ENCODE measurements at regions not wholly inside any gene's neighbourhood (a gene's known extent, or its start where the extent isn't known, plus 50 kb on each side); places are given as distances from the start of the nearest gene placed in this dataset.
A peak's percentile ranks its signal among the peaks of the same experiment; 100 is the strongest.

DNA sequence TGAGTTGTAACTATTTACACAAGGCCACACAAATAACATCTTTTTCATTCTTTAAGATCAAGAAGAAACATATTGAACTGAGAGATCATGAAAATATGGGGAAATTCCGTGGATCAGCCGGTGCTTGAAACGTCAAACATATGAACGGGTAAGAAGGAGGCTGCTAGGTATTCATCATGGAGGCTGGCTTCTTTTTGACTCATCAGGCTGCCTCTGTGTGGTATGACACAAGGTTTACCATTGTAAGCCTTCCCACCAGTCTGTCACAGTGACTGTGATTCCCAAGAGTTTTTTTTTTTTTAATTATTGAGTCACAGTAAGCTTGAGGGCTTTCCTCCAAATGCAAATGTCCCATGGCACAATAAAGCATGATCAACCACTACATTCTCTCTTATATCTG, 506.9 kb downstream of the BCL11A start:
- DNase-seq = peak; percentile 21

DNA sequence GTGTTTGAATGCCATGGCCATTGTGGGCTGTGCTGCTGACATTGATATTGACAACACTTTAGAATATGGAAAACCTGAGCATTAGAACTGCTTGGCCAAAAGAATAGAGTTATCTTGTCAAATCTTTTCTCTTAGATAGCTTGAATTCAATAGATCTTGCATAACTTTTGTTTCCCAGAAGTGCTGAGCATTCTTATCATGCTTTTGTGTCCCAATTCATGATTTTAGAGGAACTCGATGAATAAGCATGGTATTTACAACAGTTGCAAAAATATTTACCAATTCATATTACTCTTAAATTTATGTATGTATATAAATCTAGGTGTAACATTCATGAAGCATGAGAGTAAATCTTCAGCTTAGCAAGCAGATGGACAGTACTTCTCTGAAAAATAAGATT, 508.0 kb downstream of the BCL11A start:
- no peak for DNase-seq

DNA sequence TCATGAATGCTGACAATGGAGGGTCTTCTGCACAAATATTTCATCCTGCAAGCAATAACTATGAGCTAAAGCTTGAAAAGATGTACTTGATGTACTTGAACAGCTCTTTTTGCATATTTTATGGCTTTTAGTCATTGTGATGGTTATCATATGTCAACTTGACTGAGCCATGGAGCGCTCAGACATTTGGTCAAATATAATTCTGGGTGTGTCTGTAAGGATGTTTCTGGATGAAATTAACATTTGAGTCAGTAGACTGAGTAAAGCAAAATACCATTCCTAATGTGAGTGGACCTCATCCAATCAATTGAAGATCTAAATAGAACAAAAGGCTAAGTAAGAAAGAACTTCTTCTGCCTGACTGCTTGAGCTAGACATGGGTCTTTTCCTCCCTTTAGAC, 509.0 kb downstream of the BCL11A start:
- DNase-seq = no peak

DNA sequence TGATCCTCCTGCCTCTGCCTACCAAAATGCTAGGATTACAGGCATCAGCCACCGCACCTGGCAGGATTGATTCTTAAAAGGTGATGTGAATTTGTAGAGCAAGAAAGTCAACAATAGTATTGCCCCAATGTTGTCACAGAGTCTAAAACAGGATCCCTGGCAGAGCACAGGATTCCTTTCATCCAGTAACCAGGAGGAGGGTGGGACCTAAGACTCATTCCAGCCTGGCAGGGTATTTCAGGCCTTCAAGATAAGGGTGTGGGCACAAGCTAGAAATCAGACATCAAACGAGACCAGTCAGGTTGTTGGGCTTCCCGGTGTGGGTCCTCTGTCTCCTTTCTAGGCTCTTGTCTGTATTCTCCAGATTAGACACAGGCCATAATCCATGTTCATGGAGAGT, 511.4 kb downstream of the BCL11A start:
- no peak for DNase-seq

DNA sequence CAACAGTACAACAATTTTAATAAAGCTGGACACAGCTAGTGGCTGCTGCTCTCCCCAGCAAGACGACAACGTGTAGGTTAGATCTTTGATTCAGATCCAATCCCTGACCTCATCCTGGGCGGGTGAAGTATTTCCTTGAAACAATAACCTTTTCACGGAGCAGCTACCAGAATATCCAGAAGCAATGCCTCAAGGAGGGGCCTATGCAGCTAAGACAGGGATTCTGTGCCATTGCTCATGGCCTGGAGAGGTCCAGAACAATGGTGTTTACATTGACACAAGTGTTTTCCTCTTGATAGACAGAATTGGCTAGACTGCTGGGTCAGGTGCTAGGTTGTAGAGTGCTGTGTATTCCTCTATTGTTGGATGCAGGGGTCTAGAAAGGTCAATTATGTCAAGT, 520.1 kb downstream of the BCL11A start:
- no peak for DNase-seq

DNA sequence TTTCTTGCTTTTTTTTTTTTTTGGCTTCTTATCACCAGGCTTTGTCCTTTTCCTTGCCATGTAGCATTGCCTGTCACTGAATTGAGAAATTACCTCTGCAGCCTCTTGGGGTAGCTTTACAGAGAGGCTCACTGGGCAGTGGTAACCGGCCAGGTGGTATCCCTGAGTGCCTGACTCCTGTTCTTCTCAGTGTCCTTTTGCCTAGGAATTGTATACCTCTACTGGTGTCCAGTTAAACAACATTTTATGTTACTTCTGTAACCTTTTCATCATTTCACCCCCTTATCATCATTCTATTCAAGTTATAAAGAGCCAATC, 523.9 kb downstream of the BCL11A start:
- DNase-seq = no peak

DNA sequence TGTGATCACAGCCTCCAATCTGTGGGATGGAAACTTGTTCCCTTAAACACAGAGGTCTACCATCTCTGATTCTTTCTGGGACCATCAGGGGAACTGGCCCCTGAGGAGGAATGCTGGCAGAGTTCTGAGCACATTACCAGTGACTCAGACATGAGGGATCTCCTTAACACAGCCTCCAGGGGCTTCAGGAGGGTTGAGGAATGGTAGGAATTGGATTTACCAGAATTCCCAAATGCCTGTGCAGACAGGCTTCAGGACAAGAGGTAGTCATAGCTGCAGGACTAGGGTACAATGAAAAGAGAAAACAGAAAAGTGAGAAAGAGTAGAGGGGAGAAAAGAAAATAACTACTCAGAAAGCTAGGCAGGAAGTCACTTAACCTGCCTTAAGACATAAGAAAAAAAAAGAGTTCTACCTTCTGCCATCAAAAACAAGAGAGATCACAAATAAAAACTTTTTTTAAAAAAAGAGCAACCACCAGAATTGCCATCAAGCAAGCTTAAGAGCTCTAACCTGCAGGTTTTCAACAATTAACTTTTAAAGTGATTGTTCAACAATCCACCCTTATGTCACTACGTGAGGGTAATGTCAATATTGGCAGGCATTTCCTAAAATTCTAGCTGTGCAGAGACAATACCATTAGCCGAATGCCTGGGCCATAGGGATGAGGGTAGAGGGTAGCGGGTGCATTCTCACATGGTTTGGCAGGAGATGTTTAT, 524.4 kb downstream of the BCL11A start:
- peak; percentile 82 for DNase-seq

DNA sequence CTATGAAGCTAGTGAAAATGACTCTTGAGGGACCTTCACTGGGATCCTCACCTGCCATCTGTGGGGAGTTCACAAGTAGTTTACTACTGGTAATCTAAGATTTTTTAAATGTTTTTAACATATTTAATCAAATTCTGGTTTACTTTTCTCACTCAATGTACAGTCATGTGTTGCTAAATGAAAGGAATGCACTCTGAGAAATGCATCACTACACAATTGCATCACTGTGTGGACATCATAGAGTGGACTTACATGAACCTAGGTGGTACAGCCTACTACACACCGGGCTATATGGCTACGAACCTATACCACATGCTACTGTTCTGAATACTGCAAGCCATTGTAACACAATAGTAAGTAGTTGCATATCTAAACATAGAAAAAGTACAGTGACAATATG, 528.0 kb downstream of the BCL11A start:
- DNase-seq = peak; percentile 42

DNA sequence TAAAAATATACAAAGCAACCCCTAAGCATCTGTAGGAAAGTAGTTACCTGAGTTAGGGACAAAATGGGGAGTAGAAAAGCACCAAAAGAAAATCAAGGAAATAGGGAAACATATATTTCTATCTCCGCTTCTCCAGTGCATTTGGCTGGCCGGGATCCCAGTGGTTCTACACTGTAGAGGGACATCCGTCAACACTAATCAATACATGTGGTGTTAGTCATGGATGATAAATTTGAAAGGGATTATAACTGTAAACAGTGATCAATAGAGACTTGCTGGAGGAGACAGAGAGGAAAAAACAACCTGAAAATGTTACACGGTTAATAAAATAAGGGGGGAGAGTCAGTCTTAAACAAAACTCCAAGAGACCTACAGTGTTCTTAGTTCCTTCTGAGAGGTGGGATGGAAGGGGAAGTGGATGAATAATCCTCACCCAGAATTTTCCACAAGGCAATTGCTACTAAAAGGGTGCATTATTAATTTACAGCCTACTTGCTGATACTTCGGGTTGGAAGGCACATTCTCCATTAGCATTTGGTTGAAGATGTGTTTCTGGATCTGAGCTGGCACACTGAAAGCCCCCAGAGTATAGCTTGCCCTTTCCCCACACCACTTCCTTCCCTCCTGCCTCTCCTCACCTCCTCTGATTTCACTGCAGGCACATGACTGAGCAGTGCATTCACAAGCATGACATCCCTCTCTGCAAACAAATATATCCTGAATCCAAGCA, 530.0 kb downstream of the BCL11A start:
- DNase-seq = no peak

DNA sequence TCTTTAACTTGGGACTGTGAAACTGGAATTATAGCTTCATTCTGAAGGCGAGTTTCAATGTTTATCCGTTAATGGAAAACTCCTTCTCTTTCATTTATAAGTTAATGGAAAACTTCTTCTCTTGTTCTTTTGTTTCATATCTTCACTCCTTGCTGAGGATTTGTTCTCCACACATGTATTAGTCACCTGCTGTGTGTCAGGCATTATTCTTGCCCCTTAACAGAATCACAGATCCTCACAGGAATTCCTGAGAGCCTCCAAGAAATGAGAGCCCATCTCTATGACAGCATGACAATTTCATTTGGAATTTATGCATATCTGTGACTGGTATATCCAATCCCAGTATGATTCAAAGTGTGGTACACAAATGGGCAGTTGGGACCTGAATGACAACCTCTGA, 545.8 kb downstream of the BCL11A start:
- DNase-seq = peak; percentile 4

DNA sequence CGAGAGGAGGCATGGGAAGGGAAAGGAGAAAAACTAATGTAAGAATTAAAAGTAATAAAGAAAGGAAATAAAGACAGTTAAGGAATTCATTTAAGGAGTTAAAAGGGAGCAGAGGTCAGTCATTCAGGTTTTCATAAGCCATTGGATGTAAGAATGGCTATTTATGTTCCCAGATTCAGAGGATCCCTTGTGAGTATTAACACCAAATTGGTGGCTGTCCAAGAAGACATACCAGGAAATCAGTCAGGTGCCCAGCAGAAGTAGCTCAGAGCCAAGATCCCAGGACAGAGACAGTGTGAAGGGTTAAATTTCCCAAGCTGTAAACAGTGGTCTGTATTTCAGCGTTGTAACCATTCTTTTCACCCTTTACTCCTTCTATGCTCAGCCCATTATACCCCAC, 550.4 kb downstream of the BCL11A start:
- DNase-seq = no peak

DNA sequence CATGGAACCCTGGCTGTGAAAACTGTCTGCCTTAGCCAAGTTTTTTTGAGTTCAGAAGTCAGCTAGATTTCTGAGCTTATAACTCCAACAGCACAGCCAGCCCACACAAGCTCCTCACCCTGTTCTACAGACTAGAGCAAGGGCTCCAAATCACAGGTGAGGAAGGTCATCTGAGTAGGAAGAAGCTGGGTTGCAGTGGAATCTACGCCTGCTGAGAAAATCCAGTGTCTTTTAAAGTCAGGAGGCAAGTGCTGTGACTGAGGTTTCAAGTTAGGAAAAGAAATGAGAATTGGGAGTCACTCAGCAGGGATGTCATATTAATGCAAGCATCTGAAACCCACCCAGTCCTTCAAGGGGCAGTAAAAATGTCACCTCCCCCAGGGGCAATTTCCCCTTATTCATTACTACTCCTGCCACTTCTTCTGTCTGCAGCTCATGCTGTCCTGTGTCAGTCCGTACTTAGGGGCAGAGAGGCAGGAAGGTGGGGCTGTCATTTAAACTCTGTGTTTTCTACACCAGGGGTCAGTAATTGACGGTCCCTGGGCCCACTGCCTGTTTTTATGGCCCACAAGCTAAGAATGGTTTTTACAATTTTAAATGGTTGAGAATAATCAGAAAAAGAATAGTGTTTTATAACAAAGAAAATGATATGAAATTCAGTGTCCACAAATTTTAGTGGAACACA, 551.1 kb downstream of the BCL11A start:
- DNase-seq = no peak

DNA sequence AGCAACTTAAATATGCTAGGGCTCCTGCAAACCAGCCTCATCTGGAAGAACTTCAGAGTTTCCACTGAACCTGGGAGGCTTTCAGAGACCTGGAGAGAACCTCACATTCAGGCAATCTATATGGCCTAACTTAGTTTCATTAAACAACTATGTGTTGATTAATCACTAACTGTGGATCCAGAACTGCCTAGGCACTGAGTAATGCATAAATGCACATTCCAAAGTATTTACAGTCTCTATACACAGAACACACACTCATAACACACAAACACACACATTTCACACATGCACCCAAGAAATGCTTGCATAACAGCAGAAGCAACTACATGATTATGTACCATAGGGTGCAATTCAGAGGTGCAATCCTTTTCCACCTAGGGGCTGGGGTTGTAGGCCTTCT, 552.8 kb downstream of the BCL11A start:
- peak; percentile 46 for DNase-seq

DNA sequence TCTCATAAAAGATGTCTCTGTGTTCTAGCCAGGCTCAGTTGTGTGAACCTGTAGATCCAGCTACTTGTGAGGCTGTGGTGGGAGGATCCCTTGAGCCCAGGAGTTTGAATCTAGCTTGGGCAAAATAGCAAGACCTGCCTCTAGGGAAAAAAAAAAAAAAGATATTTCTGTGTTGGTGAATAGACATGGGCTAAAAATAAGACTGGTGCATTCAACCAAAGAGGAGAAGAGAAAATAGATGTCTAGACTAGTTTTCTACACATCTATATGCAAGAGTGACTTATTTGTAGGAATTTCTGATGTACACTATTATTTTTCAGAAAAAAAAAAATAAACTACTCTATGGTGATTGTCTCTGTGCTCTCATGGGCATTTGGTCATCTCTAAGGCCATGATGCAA, 555.1 kb downstream of the BCL11A start:
- DNase-seq = no peak

DNA sequence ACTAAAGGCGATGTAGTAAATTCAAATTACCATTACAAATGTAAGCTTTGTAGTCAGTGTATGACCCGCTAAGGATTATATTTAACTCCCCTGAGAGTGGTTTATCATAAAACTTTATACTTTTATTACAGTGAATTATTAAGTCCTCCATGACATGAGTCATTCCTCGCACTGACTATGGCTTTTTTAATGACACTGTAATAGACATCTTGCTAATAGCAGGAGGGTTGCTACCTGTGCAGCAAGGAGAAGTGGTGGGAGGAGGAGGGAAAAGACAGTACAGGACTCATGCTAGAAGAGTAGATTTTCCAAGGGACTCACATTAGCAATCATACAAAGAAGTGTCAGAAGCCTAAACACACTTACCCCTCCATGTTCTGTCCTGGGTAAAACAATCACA, 556.1 kb downstream of the BCL11A start:
- DNase-seq = no peak

DNA sequence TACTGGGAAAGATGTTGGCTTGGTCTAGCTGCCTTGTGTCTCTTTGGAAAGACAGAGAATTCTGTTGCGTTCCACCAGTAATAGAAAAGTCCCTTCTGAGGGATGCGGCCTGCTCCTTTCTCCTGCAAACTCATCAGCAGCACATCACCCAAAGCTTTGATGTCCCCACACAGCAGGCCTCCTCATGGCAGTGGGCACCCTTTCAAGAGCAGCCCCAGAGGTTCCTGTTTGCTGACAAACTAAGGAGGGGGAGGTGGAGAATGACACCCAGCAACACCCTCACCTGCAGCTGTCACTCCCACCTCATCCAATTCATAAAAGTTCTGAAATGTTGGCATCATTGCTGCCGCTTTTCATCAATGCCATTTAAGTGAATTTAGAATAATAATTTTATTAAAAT, 556.6 kb downstream of the BCL11A start:
- DNase-seq = no peak

DNA sequence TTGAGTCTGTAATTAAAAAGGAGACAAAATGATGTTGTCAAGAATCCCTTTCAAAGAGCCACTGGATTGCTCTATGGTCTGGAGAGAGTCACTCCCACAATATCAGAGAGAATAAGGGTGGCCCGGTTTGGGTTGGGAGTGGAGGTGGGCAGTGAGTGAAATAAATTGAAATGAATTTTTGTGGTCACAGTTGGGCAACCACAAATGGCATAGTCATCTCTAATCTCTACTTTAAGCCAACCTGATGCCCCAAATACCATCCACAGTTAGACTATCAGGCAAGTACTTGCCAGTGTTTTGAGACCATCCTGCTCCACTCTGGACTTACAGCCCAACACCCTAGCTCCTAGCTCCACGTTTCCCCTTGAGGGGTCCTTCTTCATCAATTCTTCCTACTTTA, 559.7 kb downstream of the BCL11A start:
- no peak for DNase-seq

DNA sequence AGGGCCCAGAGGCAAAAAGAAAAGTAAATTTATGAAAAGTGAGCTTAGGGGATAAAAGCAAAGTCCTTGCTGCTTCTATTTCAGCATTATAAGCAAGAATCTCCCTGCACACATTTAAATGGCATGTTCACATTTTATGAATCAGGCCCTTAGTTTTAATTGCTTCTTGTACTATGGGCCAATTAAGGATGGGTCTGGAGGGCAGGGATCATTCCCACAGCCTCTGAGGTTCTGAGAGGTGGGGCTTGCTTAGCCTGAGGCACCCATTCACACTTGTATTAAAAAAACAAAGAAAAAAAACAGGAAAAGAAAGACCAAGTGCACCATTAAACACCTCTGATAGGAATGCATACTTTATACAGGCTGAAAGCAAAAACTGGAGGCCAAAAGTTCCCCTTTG, 565.1 kb downstream of the BCL11A start:
- DNase-seq = no peak

DNA sequence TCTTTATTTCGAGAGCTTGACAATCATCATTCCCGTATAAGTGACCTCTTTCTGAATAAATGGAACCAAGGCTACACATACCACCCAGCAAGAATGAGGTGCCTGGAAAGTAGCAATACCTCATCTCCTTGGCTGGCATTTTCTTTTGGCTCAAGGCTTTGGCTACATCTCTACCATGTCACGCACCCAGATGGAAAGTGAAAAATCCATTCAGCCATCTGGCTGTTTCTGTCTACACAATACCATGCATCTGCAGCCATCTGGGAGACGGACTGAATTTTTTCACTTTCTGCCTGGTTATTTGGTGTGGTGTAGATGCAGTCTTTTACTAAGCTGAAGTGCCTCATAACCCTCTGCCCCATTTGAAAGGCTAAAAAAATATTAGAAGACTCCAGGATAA, 566.9 kb downstream of the BCL11A start:
- DNase-seq = no peak

DNA sequence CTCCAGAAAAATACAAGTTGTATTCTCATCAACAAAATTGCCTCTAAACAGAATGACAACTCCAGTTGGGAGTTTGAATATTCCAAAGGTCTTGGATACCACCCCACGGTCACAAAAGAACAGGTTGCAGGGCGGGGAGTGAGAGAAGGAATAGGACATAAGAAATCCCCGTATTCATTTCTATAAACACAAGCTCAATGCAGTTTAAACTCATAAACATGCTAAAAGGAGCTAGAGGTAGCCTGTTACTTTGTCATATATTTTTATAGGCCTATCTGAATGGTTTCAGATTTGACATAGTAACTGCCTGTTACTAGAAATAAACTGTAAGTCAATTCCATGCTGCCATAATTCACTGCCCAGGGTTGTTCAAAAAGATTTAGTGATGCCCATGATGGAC, 567.5 kb downstream of the BCL11A start:
- DNase-seq = no peak

DNA sequence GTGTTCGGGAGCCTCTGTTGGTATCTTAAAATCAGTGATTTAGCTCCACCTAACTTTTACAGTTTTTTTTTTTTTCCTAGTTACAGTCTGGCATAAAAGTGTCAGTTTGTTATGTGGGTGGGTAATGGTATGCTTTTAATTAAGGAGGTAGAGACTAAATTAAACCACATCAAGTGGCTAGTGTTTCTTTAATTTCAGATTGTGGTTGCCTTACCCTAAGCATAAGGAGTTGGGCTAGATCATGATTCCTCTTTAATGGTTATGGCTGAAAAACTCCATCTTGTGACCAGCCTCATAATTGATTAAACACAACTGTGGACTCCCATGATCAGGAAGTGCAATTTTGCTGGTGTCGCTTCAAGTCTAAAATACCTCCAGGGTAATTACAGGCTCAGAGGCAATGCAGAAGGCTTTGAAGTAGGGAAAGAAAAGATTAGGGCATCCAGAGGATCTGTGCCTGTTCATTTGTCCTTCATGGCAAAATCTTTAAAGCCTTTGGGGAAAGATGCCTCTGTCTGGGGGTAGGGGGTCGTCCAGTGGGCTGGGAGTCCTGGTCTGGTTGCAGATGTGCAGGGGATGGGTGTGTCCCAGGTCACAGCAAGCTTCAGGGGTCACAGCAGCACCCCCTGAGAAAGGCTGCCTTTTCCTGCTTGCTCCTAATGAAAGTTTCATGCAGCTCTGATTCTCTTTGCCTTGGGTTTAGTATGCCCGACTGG, 579.2 kb downstream of the BCL11A start:
- DNase-seq = no peak

DNA sequence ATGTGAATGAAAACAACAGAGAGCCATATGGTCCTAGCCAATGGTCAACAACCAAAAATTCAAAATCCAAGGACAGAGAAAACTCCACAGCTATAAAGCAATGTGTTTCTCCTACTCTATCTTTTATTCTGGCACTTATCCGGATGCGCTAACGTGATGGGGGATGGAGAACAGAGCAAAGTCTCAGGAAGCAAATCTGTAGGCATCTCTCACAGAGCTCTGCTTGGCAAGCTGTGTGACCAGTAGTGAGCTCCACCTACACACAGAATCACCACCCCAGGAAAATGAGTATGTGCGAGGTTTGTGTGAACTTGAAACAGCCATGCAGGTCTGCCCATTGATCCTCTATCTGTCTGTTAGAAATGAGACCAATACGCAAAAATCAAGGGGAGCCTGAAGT, 584.3 kb downstream of the BCL11A start:
- DNase-seq = no peak

DNA sequence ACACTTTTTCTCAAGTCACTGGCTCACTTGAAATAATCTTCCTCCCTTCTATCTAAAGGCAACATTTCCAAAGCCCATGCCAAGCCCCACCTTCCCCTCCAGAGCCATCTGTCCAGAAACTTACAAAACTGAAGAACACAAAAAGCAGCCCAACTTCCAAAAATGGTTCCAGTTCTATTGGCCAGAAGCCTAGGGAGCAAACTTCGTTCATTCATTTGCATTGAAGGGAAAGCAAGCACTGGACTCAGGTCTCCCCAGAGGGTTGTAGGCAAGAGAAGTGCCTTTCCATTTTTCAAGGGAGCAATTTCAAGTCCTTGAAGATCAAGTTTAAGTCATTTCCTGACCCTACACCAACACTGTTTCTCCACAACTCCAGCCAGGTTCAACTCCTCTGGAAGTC, 585.0 kb downstream of the BCL11A start:
- no peak for DNase-seq

DNA sequence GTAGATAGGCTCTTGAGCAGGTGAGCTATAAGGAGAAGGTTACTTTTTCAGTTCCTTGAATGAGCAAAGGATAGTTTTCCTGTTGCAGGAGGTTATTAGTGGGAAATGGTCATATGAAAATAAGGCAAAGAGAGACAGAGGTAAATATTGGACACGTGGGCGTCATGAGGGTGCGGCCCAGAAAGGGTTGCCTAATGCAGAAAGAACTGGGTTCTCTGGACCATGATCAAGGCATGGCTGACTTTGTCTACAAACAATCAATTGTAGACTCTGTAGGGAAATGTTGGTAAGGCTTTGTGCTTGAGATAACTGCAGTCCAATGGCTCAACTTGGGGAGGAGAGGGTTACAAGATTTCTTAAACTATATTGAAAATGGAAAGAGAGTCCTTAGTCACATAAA, 585.8 kb downstream of the BCL11A start:
- DNase-seq = no peak

All from fibroblast of skin of back (primary cell).